Coronary artery (tissue), 2 donors: ENCODE measurements at regions not wholly inside any gene's neighbourhood (a gene's known extent, or its start where the extent isn't known, plus 50 kb on each side); places are given as distances from the start of the nearest gene placed in this dataset.

ENCODE experiments used
- DNase-seq: peaks from one replicate; pipeline ENCODE4 v3.0.0-alpha.2; 2017; ENCODE audit warnings: low spot score
- H3K27ac ChIP-seq, 2 donors: fragments of 200-600 bp; sonication (generic); one replicate each; pipeline ENCODE4 v1.5.1; 2016 to 2019
- H3K4me3 ChIP-seq: fragments of 200-600 bp; sonication (generic); 2 replicates; pipeline ENCODE4 v1.5.1; 2016; ENCODE audit warnings: mild to moderate bottlenecking, moderate library complexity
- TF ChIP-seq, protein P1 (sequence below): fragments of 200-600 bp; sonication (generic); IDR thresholded peaks from one replicate; pipeline ENCODE4 v1.5.1; 2019; ENCODE audit warnings: antibody characterized with exemption

DNA sequence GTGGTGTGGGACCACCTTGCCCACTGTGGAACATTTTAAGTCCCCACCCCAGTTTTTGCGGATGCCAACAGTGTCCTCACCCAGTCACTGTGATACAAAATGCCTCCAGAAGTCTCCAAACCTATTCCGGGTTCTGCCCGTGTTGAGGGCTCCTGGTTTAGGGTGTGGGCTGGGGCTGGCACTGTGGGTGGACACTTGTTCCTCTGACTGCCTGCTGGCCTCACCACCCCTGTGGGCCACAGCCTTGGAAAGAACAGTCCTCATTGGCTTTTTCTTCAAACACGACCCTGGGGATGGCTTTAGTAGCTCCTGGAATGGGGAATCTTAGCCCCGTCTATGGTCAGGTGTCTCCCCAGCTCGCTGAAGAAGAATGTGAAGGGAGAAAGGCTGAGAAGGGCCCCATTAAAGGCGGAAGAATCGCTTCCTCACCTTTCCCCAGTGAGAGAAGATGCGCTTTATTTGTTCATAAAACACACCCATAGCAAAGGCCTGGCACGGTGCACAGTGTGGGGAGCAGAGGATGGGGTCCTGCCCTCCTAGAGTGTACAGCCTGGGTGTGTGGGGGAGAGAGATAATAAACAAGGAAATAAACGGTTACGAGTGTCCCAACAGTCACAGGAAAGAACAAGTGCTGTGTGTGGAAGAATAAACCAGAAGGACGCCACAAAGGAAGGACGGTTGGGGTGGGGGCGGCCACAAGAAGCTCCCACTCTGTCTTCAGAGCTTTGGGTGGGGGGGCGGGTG lies 56.3 kb upstream of the SLC22A11 start:
- Histone ChIP-seq H3K4me3 (no peak overlapping the region), H3K27ac (no peak overlapping the region)
- TF ChIP-seq, protein P1, sequence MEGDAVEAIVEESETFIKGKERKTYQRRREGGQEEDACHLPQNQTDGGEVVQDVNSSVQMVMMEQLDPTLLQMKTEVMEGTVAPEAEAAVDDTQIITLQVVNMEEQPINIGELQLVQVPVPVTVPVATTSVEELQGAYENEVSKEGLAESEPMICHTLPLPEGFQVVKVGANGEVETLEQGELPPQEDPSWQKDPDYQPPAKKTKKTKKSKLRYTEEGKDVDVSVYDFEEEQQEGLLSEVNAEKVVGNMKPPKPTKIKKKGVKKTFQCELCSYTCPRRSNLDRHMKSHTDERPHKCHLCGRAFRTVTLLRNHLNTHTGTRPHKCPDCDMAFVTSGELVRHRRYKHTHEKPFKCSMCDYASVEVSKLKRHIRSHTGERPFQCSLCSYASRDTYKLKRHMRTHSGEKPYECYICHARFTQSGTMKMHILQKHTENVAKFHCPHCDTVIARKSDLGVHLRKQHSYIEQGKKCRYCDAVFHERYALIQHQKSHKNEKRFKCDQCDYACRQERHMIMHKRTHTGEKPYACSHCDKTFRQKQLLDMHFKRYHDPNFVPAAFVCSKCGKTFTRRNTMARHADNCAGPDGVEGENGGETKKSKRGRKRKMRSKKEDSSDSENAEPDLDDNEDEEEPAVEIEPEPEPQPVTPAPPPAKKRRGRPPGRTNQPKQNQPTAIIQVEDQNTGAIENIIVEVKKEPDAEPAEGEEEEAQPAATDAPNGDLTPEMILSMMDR, result no peak
- DNase-seq, result no peak

DNA sequence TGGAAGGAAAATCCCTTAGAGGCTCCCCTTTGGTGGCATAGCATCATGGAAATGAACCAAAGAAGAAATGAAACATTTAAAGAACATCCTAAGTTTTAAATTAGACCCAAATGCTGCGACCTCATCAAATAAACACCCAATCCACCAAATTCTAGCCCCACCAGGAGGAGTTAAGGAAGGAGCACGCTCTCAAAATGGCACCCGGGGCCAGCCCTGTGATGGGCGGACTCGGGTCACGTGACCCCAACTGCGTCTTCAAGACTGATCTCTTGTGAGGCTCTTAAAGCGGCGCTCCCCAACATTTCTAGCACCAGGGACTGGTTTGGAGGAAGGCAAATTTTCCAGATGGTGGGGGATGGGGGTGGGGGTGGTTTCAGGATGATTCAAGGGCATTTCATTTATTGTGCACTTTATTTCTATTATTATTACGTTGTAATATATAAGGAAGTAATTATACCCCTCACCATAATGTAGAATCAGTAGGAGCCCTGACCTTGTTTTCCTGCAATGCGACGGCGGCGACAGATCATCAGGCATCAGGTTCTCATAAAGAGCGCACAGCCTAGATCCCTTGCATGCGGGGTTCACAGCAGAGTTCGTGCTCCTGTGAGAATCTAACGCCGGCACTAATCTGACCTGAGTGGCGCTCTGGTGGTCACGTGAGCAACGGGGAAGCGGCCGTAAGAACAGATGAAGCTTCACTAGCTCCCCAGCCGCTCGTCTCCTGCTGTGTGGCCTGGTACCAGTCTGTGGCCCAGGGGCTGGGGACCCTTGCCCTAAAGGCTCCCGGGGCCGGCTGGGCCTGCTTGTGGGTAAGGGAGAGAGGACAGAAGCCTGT lies 55.3 kb upstream of the SLC22A11 start:
- no peak for DNase-seq
- Histone ChIP-seq H3K27ac (no peak overlapping the region), H3K4me3 (no peak overlapping the region)
- TF ChIP-seq, protein P1, result no peak

DNA sequence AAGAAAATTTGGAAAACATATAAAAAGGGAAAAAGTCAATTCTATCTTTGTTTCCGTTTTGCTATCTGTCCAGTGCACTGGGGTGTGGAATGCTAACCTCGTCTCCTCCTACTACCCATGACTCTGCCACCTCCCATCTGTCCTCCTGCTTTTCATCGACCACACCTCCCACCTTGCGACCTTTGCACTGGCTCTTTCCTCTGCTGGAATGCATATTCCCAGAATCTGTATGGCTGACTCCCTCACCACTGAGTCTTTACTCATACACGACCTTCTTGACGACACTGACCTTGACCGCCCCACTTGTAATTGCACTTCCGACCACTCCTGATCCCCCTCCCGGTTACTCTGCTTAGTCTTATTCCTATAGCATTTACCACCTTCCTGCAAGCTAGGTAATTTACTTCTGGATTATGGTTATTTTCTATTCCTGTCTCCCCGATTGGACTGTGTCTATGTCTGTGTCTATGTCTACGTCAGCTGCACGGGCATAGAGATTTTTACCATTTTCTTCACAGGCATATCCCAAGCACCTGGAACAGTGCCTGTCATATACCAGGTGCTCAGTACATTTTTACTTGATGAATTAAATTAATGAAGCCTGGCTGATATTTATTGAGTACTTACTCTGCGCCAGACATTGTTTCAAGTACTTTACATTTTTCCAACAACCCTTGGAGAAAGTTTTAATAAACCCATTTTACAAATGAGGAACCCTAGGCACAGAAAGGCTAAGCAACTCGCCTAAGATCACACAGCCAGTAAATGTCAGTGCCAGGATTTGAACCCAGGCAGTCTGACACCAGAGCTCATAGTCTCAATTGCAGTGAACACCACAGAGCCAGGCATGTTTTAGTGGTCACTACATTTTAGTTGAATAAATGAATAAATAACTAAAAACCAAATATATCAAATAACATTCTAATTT lies 54.0 kb upstream of the SLC22A11 start:
- no peak for DNase-seq
- TF ChIP-seq, protein P1, result no peak
- Histone ChIP-seq H3K4me3 (no peak overlapping the region), H3K27ac (no peak overlapping the region)

DNA sequence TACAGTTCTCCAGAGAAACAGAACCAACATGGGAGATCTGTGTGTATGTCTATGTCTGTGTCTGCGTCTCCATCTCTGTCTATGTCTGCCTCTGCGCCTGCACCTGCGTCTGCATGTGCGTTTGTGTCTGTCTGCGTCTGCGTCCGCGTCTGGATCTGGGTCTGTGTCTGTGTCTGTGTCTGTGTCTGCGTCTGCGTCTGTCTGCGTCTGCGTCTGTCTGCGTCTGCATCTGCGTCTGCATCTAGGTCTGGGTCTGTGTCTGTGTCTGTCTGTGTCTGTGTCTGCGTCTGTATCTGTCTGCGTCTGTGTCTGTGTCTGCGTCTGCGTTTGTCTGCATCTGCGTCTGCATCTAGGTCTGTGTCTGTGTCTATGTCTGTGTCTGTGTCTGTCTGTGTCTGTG lies 53.1 kb upstream of the SLC22A11 start:
- TF ChIP-seq, protein P1, result no peak
- no peak for DNase-seq
- no peak overlapping the region for H3K27ac ChIP-seq
- no peak overlapping the region for H3K4me3 ChIP-seq

DNA sequence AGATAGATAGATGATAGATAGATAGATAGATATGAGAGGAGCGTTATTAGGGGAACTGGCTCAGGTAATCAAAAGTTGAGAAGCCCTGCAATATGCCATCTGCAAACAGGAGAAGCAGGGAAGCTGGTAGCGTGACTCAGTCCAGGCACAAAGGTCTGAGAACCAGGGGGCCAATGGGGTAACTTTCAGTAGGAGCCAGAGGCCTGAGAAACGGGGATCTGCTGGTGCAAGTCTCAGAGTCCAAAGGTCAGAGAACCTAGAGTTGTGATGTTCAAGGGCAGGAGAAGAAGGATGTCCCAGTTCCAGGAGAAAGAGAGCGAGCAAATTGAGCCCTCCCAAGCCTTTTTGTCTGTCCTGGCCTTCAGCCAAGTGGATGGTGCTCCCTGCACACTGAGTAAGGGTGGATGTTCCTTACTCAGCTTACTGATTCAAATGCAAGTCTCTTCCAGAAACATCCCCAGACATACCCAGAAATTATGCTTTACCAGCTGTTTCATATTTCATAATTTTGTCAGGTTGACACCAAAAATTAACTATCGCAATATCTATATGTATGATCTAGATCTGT lies 52.5 kb upstream of the SLC22A11 start:
- no peak for DNase-seq
- no peak overlapping the region for H3K27ac ChIP-seq
- TF ChIP-seq, protein P1, result no peak
- no peak overlapping the region for H3K4me3 ChIP-seq

DNA sequence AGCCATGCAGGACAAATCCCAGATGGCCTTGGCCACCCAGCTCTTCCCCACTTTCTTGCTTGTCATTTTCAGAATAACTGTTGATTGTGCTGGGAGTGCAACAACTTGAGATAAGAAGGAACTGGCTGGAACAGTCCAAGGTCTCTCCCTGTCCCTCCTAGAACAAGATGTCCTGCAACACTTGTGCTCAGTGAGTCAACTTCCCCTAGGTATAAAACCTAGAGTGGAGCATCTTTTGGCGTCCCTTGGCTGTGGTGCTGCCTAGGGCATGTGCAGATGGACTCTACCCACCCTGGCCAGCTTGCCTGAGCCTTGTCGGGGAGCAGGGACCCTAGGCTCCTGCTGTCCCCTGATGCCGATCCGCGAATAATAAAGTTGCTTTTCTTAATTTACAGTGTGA lies 50.7 kb upstream of the SLC22A11 start:
- Histone ChIP-seq H3K27ac (no peak overlapping the region), H3K4me3 (no peak overlapping the region)
- no peak for DNase-seq
- TF ChIP-seq, protein P1, result no peak
